H54 (cell line): ENCODE measurements at regions not wholly inside any gene's neighbourhood (a gene's known extent, or its start where the extent isn't known, plus 50 kb on each side); places are given as distances from the start of the nearest gene placed in this dataset.

Experiments used
- DNase-seq: peaks from one replicate; pipeline ENCODE4 v3.0.0; 2011; ENCODE audit warnings: low spot score, mixed read lengths; ENCODE audit not compliant: insufficient read length
- FAIRE-seq: peaks from 3 replicates; lab custom pipeline; 2011; peaks lifted over from hg19 to GRCh38; lab: Jason Lieb, UNC
- POLR2A ChIP-seq: IDR thresholded peaks from 2 replicates; pipeline ENCODE4 v1.6.1; 2011; ENCODE audit warnings: low read depth, mild to moderate bottlenecking, low read length

DNA sequence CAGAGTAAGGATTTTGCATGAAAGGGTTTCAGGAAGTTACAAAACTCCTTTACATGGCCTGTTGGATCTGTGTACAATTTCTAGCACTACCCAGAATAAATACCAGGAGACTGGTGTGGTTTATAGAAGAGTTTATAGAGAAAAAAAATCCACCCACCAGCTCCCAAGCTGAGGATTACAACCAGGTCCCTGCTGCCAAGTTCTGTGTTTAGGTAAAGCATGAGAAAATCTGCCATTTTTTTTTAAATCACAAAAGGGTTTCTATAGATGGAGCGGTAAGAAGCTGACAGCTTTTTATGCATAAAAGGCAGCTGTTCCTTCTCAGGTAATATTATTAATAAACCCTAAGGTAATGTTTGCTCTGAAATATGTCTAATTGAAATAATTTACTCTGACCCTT is 545.4 kb upstream of the ZEB2 start:
- FAIRE-seq: no peak
- TF ChIP-seq POLR2A: no peak

DNA sequence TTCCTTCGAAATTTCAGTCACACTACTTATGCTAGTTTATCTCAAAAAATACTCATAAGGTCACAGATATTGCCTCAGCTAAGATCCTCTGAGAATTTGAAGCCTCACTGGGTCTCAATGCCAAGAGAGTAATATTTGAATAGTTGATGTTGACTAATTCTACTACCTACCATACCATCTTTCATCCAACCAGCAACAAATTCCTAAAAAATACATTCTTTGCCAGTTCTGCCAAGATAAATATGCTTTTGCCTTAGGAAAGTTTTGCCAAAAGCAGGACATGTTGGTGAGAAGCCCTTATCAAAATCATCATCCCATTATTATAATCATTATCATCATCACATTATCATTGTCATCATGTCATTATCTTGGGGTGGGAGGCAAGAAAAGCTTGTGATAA is 544.6 kb upstream of the ZEB2 start:
- DNase-seq: no peak
- FAIRE-seq: no peak
- TF ChIP-seq POLR2A: no peak

More for the DNA sequence above, 545.4 kb upstream of the ZEB2 start:
- DNase-seq: no peak

DNA sequence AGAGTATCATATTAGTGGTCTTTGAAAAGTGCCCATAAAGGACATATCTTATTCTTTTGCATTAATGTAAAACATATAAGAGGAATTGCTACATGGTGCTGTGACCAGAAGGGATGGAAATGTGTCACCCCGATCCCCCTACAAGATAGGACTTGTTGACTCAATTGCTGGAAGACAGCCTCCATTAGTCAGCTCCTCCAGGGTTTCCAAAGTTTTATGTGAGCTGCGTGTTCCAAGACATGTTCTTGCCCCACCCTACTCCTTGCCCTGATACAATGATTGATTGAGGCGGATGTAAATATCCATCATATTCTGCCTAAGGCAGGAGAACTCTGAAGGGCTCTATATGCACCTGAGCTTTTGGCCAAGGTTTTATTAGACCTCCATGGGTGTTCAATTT is 541.0 kb upstream of the ZEB2 start:
- no peak for FAIRE-seq
- TF ChIP-seq POLR2A: no peak
- no peak for DNase-seq

DNA sequence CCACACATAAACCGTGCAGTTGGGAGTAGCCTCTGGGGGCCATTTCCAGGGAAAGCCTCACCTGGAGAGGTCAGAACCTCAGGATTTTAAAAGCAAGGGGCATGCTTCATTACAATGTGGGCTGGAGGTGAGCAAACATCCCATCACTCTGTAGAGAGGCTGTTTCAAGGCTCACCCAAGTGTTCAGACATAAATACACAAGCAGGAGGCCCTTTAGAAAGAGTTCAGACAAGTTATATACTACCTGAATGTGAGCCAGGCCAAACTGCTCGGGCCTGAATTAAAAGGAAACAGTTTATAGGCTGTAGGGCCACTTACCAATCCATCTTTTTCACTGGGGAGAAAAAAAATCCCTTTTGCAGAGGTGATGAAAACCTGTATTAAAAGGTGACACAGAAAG is 540.0 kb upstream of the ZEB2 start:
- FAIRE-seq (no peak), DNase-seq (no peak)
- TF ChIP-seq POLR2A: no peak

DNA sequence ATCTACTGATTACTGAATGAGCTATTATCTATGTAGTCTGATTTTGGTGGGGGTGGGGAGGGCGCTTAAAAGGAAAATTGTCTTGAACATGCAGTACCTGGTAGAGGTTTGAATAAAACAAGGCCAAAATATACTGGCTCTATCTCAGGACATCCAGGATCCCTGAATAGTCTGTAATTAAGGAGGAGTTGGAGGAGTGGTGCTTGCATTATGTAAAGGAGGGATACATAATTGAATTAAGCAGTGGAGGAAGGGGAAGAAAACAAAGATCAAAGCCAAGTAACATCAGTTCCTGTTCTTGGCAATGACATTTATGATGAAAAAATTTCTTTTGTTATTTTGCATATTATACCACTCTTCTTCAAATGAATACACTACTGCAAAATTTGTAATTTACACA is 539.4 kb upstream of the ZEB2 start:
- TF ChIP-seq POLR2A: no peak
- no peak for FAIRE-seq

DNA sequence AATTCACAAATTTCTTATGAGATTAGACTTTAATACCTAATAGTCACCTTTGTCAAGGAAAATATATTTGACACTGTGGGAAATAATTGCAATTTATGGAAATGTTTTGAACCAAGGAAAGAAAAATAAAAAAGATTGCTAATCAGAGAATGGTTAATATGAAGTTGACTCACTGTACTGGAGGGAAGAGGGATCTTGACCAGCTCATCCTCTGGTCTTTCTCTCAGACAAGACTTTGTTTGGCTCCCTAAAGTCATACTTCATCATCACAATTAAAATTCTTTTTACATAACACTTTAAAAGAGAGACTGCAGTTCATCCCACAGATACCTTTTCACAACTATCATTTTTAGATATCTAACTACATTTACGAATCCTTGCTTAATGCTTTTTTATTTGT is 538.5 kb upstream of the ZEB2 start:
- no peak for DNase-seq
- FAIRE-seq: no peak
- TF ChIP-seq POLR2A: no peak

More for the DNA sequence above, 539.4 kb upstream of the ZEB2 start:
- no peak for DNase-seq

DNA sequence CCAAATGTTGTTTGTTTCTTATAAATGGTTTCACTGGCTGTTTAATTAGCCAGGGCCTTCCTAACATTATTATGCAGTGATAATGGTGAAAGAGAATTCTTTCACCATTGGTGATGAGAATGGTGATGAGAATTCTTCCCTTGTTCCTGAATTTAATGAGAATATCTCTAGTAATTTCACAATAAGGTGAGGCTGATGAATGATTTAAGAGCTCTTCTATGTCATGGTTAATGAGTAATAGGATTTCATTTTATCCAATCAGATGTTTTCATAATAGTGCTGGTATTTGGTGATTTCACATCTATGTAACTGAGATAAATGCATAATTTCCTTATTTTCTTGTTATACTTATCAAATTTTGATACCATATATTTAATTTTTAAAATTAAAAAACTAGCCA is 535.7 kb upstream of the ZEB2 start:
- no peak for TF ChIP-seq POLR2A
- FAIRE-seq: no peak
- DNase-seq: no peak

DNA sequence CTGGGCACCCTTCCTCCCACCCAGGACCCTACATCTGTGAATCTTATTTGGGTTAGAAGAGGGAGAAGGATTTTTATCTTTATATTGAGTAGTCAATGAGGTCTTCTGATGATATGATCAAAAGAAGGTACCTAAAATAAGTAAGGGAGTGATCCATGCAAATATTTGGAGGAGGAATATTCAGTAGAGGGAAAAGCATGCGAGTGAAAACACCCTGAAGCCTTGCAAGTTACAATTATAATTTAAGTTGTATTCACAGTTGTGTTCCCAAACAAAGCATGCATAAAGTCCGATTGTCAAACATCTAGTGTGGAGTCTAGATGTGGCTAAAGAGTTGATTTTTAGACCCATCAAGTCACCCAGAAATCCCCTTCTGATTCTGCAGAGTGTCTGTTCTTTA is 530.2 kb upstream of the ZEB2 start:
- DNase-seq (no peak), FAIRE-seq (no peak)
- TF ChIP-seq POLR2A: no peak

DNA sequence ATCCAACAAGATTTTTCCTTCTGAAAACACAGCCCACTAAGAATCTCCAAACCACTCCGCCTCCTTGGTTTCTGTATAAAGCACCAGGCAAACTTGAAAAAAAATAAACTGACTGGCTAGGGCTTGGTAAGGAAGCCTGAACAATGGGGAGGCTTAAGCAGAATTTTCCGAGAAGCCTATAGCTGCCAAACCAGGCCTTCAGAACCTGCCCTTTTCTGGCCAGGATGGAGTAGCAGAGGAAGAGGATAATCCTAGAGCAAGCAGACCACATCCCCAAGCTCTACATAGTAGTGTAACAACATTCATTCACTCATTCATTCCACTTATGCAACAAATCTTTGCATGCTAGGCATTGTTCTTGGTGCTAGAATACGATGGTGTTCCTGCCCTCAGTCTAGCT is 529.6 kb upstream of the ZEB2 start:
- FAIRE-seq: no peak
- no peak for DNase-seq
- TF ChIP-seq POLR2A: no peak

DNA sequence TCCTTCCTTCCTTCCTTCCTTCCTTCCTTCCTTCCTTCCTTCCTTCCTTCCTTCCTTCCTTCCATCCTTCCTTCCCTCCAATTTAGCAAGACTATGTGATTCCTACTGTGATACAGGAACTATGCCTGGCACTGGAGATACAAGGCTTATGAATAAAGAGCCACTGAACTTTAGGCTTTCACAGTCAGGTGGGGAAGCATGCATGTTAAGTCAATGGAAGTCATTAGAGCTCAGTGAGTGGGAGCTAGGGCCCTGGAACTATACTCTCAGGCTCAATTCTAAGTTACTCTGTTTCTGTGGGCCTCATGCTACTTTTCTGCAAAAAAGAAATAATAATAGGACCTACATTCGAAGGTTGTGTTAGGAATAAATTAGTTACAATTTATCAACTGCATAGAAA is 527.6 kb upstream of the ZEB2 start:
- no peak for FAIRE-seq

DNA sequence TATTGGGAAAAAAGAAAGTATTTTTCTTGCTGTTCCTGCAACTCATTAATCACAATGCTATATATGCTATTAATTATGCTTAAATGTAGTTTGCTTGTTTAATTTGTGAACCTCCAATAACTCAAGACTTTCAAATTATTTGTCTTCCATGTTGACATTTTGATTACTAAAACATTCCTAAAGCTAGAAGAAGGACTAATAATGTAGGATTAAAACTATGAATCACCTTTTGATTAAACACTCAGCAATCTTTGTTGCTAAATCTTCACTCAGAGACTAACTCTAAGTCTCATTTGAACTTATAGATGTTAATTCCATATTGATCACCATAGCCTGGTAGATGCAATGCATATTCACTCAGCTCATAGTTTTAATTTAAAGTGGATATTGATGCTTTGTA is 524.6 kb upstream of the ZEB2 start:
- TF ChIP-seq POLR2A: no peak
- DNase-seq: no peak
- no peak for FAIRE-seq

More for the DNA sequence above, 527.6 kb upstream of the ZEB2 start:
- no peak for TF ChIP-seq POLR2A
- DNase-seq: no peak

DNA sequence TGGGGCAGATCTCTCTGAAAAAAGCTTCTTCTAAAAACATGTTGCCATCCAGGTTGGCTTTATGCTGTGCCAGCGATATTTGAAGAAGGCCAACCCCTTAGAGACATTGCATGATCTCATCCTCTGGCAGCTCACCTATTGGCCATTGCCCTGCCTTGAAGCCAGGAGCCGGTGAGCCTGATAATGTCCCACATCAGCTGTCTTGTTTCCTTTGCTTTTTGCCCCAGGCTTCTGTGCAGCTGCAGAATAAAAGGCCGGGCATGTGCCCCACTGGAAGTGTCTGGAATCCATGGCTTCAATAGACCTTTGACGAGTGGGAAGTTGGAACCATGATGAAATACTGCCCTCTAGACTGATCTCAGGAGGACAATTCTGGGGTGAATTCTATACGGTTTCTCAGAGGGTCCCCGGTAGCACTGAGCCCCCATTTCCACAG is 523.5 kb upstream of the ZEB2 start:
- FAIRE-seq: no peak
- no peak for TF ChIP-seq POLR2A
- DNase-seq: no peak

DNA sequence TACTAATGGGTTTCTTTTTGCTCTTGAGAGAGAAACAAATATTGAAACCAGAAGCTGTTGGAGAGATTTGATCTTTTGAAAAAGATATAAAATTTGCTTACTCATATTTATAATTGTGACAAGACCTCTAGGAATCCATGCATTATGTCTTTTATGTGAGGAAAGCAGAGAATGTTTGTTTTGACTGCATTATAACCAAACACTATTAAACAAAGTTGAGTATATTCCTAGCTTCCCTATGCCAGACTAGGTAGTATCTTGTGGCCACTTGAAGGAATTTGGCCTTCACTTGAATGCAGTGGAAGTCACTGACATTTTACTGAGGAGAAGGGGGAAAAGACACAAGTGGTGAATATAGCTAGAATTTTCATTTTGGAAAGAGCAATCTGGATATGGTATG is 521.8 kb upstream of the ZEB2 start:
- no peak for TF ChIP-seq POLR2A
- no peak for DNase-seq
- no peak for FAIRE-seq

DNA sequence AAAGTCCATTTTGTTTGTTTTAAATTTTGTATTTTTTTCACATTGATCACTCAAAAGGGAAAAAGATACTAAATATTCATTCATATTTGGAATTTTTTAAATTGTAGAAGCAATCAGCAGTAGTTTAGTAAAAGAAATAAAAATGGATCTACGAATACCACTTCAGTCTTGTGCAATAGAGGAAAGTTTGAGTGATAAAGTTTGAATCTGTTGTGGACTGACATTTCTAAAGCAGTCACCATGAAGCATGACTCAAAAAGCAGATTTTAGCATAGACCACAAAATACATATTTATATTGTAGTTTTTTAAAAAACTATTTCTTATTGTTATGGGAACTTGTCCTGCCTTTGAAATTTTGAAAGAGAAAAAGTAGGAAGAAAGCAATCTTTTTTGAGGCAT is 520.5 kb upstream of the ZEB2 start:
- TF ChIP-seq POLR2A: no peak
- FAIRE-seq: no peak
- DNase-seq: no peak

DNA sequence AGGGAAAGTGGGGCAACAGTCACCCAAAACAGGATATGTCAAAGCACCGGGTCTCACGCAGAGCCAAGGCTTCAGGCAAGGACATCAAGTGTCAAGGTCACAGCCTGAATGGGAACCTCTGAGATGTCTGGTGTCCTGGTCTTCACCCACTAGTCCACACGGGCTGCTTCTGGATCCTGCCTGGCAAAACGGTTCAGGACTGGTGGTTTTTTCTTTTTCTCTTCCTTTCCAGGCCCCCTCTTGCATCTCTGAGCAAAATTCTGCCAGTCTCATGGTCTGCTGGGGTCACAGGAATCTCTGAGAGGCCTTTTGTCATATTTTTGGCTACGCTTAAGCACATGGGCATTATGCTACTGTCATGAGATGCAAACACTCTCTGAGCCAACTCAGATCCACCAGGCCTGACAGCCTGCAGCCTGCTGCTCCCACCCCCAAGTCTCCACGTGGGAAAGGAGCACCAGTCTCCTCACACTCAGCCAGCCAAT is 518.2 kb upstream of the ZEB2 start:
- FAIRE-seq: no peak
- TF ChIP-seq POLR2A: no peak

More for the DNA sequence above, 518.2 kb upstream of the ZEB2 start:
- no peak for DNase-seq
